ENCODE measurements at regions not wholly inside any gene's neighbourhood (a gene's known extent, or its start where the extent isn't known, plus 50 kb on each side); places are given as distances from the start of the nearest gene placed in this dataset.

DNA sequence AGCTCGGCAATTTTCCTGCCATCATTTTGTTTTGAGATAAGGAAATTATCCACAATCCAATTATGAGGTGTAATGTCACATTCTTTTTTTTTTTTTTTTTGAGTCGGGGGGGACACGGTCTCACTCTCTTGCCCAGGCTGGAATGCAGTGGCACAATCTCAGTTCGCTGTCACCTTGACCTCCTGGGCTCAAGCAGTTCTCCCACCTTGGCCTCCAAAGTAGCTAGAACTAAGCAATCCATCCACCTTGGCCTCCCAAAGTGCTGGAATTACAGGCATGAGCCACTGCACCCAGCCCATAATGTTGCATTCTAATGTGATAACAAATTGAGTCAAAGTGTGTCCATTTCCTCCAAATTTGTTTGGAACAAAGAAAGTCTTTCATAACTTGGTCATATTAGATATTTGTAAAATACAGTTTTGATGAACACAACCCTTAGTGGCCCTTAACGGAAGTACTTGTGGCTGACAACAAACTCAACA is 144.1 kb upstream of the AFDN start:
- TF ChIP-seq CTCF (IDR thresholded peaks at IDR 0.05; ENCODE audit: insufficient read depth, low read length, poor library complexity, severe bottlenecking) (no peak), EZH2phosphoT487 (conservative IDR thresholded peaks at IDR 0.05; ENCODE audit: low read length) (no peak)
